ENCODE measurements at regions not wholly inside any gene's neighbourhood (a gene's known extent, or its start where the extent isn't known, plus 50 kb on each side); places are given as distances from the start of the nearest gene placed in this dataset.

DNA sequence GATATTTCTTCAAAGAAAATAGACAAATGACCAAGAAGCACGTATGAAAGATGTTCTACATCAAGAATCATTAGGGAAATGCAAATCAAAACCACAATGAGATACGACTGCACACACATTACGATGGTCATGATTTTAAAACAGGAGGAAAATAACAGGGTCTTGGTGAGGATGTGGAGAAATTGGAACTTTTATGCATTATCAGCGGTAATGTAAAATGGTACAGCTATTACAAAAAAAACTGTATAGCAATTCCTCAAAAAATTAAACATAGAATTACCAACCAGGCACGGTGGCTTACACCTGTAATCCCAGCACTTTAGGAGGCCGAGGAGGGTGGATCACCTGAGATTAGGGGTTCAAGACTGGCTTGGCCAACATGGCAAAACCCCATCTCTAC is 178.8 kb upstream of the NEBL start:
- H3K27ac ChIP-seq (ENCODE audit: low read depth in 2 of 2, low read length in 2 of 2): no peak overlapping the region
- H3K4me3 ChIP-seq (ENCODE audit: low read length in 3 of 3): no peak overlapping the region
- no peaks in the 10 kb centered on the region for H3K4me1 ChIP-seq (ENCODE audit: control insufficient read depth in 2 of 3, insufficient read depth in 2 of 3, low read depth in 1 of 3, low read length in 3 of 3)
- no peaks in the 10 kb centered on the region for H3K36me3 ChIP-seq (ENCODE audit: control insufficient read depth in 2 of 3, insufficient read depth in 3 of 3, low read length in 3 of 3)
- DNase-seq (no peak), FAIRE-seq (no peak)
- no peak overlapping the region for H3K9ac ChIP-seq (ENCODE audit: low read length in 3 of 3)
- TF ChIP-seq, protein P1, sequence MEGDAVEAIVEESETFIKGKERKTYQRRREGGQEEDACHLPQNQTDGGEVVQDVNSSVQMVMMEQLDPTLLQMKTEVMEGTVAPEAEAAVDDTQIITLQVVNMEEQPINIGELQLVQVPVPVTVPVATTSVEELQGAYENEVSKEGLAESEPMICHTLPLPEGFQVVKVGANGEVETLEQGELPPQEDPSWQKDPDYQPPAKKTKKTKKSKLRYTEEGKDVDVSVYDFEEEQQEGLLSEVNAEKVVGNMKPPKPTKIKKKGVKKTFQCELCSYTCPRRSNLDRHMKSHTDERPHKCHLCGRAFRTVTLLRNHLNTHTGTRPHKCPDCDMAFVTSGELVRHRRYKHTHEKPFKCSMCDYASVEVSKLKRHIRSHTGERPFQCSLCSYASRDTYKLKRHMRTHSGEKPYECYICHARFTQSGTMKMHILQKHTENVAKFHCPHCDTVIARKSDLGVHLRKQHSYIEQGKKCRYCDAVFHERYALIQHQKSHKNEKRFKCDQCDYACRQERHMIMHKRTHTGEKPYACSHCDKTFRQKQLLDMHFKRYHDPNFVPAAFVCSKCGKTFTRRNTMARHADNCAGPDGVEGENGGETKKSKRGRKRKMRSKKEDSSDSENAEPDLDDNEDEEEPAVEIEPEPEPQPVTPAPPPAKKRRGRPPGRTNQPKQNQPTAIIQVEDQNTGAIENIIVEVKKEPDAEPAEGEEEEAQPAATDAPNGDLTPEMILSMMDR (IDR thresholded peaks at IDR 0.05; ENCODE audit: borderline replicate concordance, extremely low read depth, insufficient read depth): no peak
- intact Hi-C loops (cut with DNase I): no loop called here
- no peaks in the 10 kb centered on the region for H3K9me3 ChIP-seq (ENCODE audit: control insufficient read depth in 2 of 3, insufficient read depth in 1 of 3, low read length in 3 of 3)
- H3K27me3 ChIP-seq (ENCODE audit: control insufficient read depth, insufficient read depth, low read length): no peaks in the 10 kb centered on the region

DNA sequence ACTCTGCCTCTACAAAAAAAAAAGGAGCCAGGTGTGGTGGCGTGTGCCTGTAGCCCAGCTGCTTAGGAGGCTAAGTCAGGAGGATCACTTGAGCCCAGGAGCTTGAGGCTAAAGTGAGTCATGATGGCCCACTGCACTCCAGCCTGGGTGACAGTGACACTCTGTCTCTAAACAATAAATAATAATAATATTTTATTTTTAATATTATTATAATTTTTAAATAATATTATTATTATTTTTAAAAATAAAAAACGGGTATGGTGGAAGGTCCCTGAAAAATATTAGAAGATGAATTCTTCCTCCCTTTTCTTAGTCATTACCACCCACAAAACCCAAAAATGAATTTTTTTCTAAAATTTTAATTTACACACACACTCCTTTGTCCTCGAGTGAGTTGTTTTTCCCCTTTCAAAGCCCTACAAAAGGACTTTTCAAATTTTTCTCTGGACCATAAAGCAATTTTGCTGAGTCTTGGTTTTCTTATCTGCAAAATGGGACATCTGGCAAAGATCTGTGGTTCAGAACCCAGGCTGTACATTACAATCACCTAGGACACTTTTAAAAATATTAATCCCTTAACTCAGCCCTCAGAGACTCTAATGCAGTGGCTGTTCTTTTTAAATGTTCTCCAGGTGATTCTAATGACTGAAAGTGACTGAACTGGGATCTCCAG is 174.0 kb upstream of the NEBL start:
- Histone ChIP-seq H3K9me3 (ENCODE audit: control insufficient read depth in 2 of 3, insufficient read depth in 1 of 3, low read length in 3 of 3) (no peaks in the 10 kb centered on the region), H3K4me3 (ENCODE audit: low read length in 3 of 3) (no peak overlapping the region), H3K36me3 (ENCODE audit: control insufficient read depth in 2 of 3, insufficient read depth in 3 of 3, low read length in 3 of 3) (no peaks in the 10 kb centered on the region), H3K9ac (ENCODE audit: low read length in 3 of 3) (no peak overlapping the region), H3K27me3 (ENCODE audit: control insufficient read depth, insufficient read depth, low read length) (no peaks in the 10 kb centered on the region), H3K4me1 (ENCODE audit: control insufficient read depth in 2 of 3, insufficient read depth in 2 of 3, low read depth in 1 of 3, low read length in 3 of 3) (no peaks in the 10 kb centered on the region), H3K27ac (ENCODE audit: low read depth in 2 of 2, low read length in 2 of 2) (no peak overlapping the region)
- FAIRE-seq (no peak), DNase-seq (no peak)
- TF ChIP-seq, protein P1 (IDR thresholded peaks at IDR 0.05; ENCODE audit: borderline replicate concordance, extremely low read depth, insufficient read depth): no peak
- intact Hi-C loops (cut with DNase I): no loop called here

- Histone ChIP-seq H3K36me3 (ENCODE audit: control insufficient read depth in 2 of 3, insufficient read depth in 3 of 3, low read length in 3 of 3) (no peaks in the 10 kb centered on the region), H3K4me1 (ENCODE audit: control insufficient read depth in 2 of 3, insufficient read depth in 2 of 3, low read depth in 1 of 3, low read length in 3 of 3) (no peaks in the 10 kb centered on the region), H3K27ac (ENCODE audit: low read depth in 2 of 2, low read length in 2 of 2) (no peak overlapping the region), H3K27me3 (ENCODE audit: control insufficient read depth, insufficient read depth, low read length) (no peaks in the 10 kb centered on the region), H3K9ac (ENCODE audit: low read length in 3 of 3) (no peak overlapping the region), H3K9me3 (ENCODE audit: control insufficient read depth in 2 of 3, insufficient read depth in 1 of 3, low read length in 3 of 3) (no peaks in the 10 kb centered on the region), H3K4me3 (ENCODE audit: low read length in 3 of 3) (no peak overlapping the region)
- no peak for FAIRE-seq
- intact Hi-C loops (cut with DNase I): no loop called here
- TF ChIP-seq, protein P1 (IDR thresholded peaks at IDR 0.05; ENCODE audit: borderline replicate concordance, extremely low read depth, insufficient read depth): no peak
- DNase-seq: peak in 1 of 5 donors; percentile 18
These were observed 173.0 kb upstream of the NEBL start for GRCh38 chr10:21069929-21070700.
